CD4-positive, alpha-beta T cell (primary cell): ENCODE measurements at regions not wholly inside any gene's neighbourhood (a gene's known extent, or its start where the extent isn't known, plus 50 kb on each side); places are given as distances from the start of the nearest gene placed in this dataset.
"Not testable (repeated sequence)": the region's sequence is repeated elsewhere in the genome, so short reads cannot be mapped to it uniquely, and the experiment has no call there.

Experiments
- ATAC-seq: fragments of 200-7000 bp; cut with Tn5 transposase; one replicate; pipeline ENCODE4 v1.10.0; 2022; ENCODE audit warnings: mild to moderate bottlenecking; ENCODE audit not compliant: poor library complexity
- CTCF ChIA-PET: fragments of 350-600 bp; sonication (Branson Sonifier 250); formaldehyde crosslinking; loops from one replicate; lab custom pipeline; 2021; ENCODE audit warnings: antibody characterized with exemption, inconsistent platforms; lab: Charles Lee
- POLR2A ChIA-PET: fragments of 350-600 bp; sonication (Branson Sonifier 250); formaldehyde crosslinking; loops from one replicate; lab custom pipeline; 2021; ENCODE audit warnings: antibody characterized with exemption, inconsistent platforms; lab: Charles Lee
- DNase-seq, 14 experiments: peaks; one replicate each; pipeline ENCODE4 v3.0.0-alpha.2; 2013 to 2020; ENCODE audit warnings: mixed read lengths in 2 of 14
- H3K27ac ChIP-seq, 2 donors: one replicate each; pipeline versions ENCODE4 v1.5.1 to v1.7.0; 2013; ENCODE audit warnings: low read length in 2 of 2, low read depth in 1 of 2, mild to moderate bottlenecking in 1 of 2
- H3K27me3 ChIP-seq, 2 experiments: 1 replicate in 1 of 2; 2 replicates in 1 of 2; pipeline versions ENCODE4 v1.6.1 to v1.7.0; 2013; ENCODE audit warnings: low read length in 2 of 2, control low read depth in 1 of 2, mild to moderate bottlenecking in 1 of 2, moderate library complexity in 1 of 2; ENCODE audit not compliant: insufficient read depth in 2 of 2, control insufficient read depth in 1 of 2
- H3K36me3 ChIP-seq: one replicate; pipeline ENCODE4 v1.6.1; 2013; ENCODE audit warnings: low read length, control low read depth; ENCODE audit not compliant: insufficient read depth
- H3K4me1 ChIP-seq: one replicate; pipeline ENCODE4 v1.6.1; 2013; ENCODE audit warnings: low read length, control low read depth; ENCODE audit not compliant: insufficient read depth
- H3K4me3 ChIP-seq: one replicate; pipeline ENCODE4 v1.5.1; 2013; ENCODE audit warnings: mild to moderate bottlenecking, low read length, moderate library complexity
- H3K9me3 ChIP-seq, 2 experiments: 1 replicate in 1 of 2; 2 replicates in 1 of 2; pipeline versions ENCODE4 v1.6.1 to v1.7.0; 2013; ENCODE audit warnings: low read length in 2 of 2, mild to moderate bottlenecking in 2 of 2, control low read depth in 1 of 2, moderate library complexity in 1 of 2; ENCODE audit not compliant: control insufficient read depth in 1 of 2, insufficient read depth in 1 of 2
- H3K27ac Mint-ChIP-seq: one replicate; pipeline ENCODE4 v1.8.0; 2020; ENCODE audit warnings: mixed read lengths
- H3K27me3 Mint-ChIP-seq: one replicate; pipeline ENCODE4 v1.8.0; 2021; ENCODE audit warnings: mixed read lengths
- H3K36me3 Mint-ChIP-seq: one replicate; pipeline ENCODE4 v1.8.0; 2021; ENCODE audit warnings: low read depth, mixed read lengths
- H3K4me1 Mint-ChIP-seq: one replicate; pipeline ENCODE4 v1.8.0; 2021; ENCODE audit warnings: low read depth, mixed read lengths
- H3K4me3 Mint-ChIP-seq: one replicate; pipeline ENCODE4 v1.8.0; 2020; ENCODE audit warnings: mild to moderate bottlenecking, mixed read lengths
- H3K9me3 Mint-ChIP-seq: one replicate; pipeline ENCODE4 v1.8.0; 2020; ENCODE audit warnings: mixed read lengths
- CTCF ChIP-seq: fragments of 200-600 bp; IDR thresholded peaks from one replicate; pipeline ENCODE4 v1.8.0; 2022; ENCODE audit warnings: antibody characterized with exemption, mild to moderate bottlenecking
- intact Hi-C, 2 experiments: fragments of 100-400 bp; cut with DNase I in 1 of 2; cut with micrococcal nuclease in 1 of 2; formaldehyde crosslinking; loops; one replicate each; pipeline versions ENCODE4 v1.15.1 to v1.9.0; 2023 to 2025; cut with DNase I, micrococcal nuclease

- H3K4me1 ChIP-seq = no peaks in the 10 kb centered on the region
- Mint-ChIP-seq H3K4me1 (no peaks in the 10 kb centered on the region), H3K9me3 (peaks cover 9% of the 10 kb centered on the region), H3K4me3 (no peak overlapping the region), H3K27me3 (no peaks in the 10 kb centered on the region), H3K36me3 (no peaks in the 10 kb centered on the region), H3K27ac (no peak overlapping the region)
- H3K27me3 ChIP-seq = no peaks in the 10 kb centered on the region
- no peak overlapping the region for H3K4me3 ChIP-seq
- ATAC-seq (no peak), DNase-seq (no peak)
- ChIA-PET POLR2A (no interaction called here), CTCF (no interaction called here)
- H3K36me3 ChIP-seq = no peaks in the 10 kb centered on the region
- no peaks in the 10 kb centered on the region for H3K9me3 ChIP-seq
- H3K27ac ChIP-seq = no peak overlapping the region
- no peak for TF ChIP-seq CTCF
- intact Hi-C loops = no loop called here
These were observed 240.2 kb downstream of the NEBL start for GRCh38 chr10:20656886-20657285.

- CTCF ChIA-PET, H3K36me3 Mint-ChIP-seq, H3K4me3 ChIP-seq, H3K4me1 ChIP-seq, DNase-seq, H3K27ac Mint-ChIP-seq, H3K9me3 ChIP-seq, H3K27me3 Mint-ChIP-seq, H3K27me3 ChIP-seq, ATAC-seq, H3K4me3 Mint-ChIP-seq, H3K36me3 ChIP-seq, intact Hi-C loops, H3K9me3 Mint-ChIP-seq, H3K27ac ChIP-seq, POLR2A ChIA-PET, H3K4me1 Mint-ChIP-seq: not testable (repeated sequence)
These were observed 244.7 kb downstream of the NEBL start for GRCh38 chr10:20652424-20652823.

- no peak for ATAC-seq
- H3K36me3 ChIP-seq = no peaks in the 10 kb centered on the region
- CTCF ChIA-PET = no interaction called here
- H3K27ac Mint-ChIP-seq = no peak overlapping the region
- no peak overlapping the region for H3K4me3 Mint-ChIP-seq
- H3K27me3 ChIP-seq = no peaks in the 10 kb centered on the region
- no peak for DNase-seq
- no peaks in the 10 kb centered on the region for H3K27me3 Mint-ChIP-seq
- no peak for TF ChIP-seq CTCF
- intact Hi-C loops = no loop called here
- H3K27ac ChIP-seq = no peak overlapping the region
- H3K9me3 Mint-ChIP-seq = peaks cover 7% of the 10 kb centered on the region
- no peaks in the 10 kb centered on the region for H3K4me1 ChIP-seq
- H3K4me1 Mint-ChIP-seq = no peaks in the 10 kb centered on the region
- POLR2A ChIA-PET = no interaction called here
- H3K9me3 ChIP-seq = no peaks in the 10 kb centered on the region
- no peaks in the 10 kb centered on the region for H3K36me3 Mint-ChIP-seq
- H3K4me3 ChIP-seq = no peak overlapping the region
These were observed 248.7 kb downstream of the NEBL start for GRCh38 chr10:20648263-20648874.

GRCh38 chr10:20647756-20648155, 249.4 kb downstream of the NEBL start:
- DNase-seq = no peak
- no peaks in the 10 kb centered on the region for H3K27me3 ChIP-seq
- ChIA-PET CTCF (no interaction called here), POLR2A (no interaction called here)
- Mint-ChIP-seq H3K27me3 (no peaks in the 10 kb centered on the region), H3K9me3 (peaks cover 7% of the 10 kb centered on the region), H3K4me1 (no peaks in the 10 kb centered on the region), H3K36me3 (no peaks in the 10 kb centered on the region), H3K4me3 (no peak overlapping the region), H3K27ac (no peak overlapping the region)
- H3K27ac ChIP-seq = no peak overlapping the region
- intact Hi-C loops = no loop called here
- H3K4me1 ChIP-seq = no peaks in the 10 kb centered on the region
- no peaks in the 10 kb centered on the region for H3K36me3 ChIP-seq
- no peak for ATAC-seq
- H3K4me3 ChIP-seq = no peak overlapping the region
- no peaks in the 10 kb centered on the region for H3K9me3 ChIP-seq
- TF ChIP-seq CTCF = no peak
